ENCODE measurements at regions not wholly inside any gene's neighbourhood (a gene's known extent, or its start where the extent isn't known, plus 50 kb on each side); places are given as distances from the start of the nearest gene placed in this dataset.

DNA sequence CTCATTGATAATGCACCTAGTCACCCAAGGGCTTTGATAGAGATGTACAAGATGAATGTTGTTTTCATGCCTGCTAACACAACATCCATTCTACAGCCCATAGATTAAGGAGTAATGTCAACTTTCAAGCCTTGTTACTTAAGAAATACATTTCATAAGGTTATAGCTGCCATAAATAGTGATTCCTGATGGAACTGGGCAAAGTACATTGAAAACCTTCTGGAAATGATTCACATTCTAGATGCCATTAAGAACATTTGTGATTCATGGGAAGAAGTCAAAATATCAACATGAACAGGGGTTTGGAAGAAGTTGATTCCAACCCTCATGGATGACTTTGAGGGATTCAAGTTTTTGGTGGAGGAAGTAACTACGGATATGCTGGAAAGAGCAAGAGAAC lies 135.2 kb downstream of the TLE3 start:
- DNase-seq = no peak

DNA sequence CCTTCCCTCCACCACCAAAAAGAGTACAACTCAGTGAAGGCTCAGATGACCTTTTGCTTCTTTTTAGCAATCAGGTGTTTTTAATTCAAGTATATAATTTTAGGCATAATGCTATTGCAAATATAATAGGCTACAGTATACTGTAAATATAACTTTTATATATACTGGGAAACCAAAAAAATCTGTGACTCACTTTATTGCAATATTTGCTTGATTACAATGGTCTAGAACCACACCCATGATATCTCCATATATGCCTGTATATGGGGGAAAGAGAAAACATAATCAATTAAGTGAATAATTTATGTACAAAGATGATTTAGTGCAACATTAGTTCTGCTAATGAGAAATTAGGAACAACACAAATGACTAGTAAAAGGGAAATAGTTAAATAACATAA lies 134.3 kb downstream of the TLE3 start:
- no peak for DNase-seq

DNA sequence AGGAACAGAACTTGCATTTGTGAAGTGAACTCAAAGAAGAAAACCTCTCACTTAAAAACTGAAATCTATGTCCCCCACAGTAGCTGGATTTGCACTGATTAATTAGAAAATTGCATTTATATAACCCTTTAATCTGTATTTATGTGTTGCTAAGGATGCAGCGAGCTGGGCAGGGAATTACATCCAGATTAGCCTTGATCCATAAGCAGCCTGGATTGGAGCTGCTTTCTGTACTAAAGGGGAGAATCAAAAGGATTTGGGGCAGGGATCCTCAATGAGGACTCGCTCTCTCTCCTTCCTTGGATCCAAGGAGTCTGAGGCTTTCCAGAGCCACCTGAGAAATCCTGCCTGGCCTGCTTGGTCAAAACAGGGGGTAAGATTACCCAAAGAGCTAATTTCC lies 125.9 kb downstream of the TLE3 start:
- no peak for DNase-seq

- no peak for DNase-seq
These were observed 125.3 kb downstream of the TLE3 start for GRCh38 chr15:69972436-69972835.

GRCh38 chr15:69973102-69973714 lies 124.5 kb downstream of the TLE3 start:
- no peak for DNase-seq

DNA sequence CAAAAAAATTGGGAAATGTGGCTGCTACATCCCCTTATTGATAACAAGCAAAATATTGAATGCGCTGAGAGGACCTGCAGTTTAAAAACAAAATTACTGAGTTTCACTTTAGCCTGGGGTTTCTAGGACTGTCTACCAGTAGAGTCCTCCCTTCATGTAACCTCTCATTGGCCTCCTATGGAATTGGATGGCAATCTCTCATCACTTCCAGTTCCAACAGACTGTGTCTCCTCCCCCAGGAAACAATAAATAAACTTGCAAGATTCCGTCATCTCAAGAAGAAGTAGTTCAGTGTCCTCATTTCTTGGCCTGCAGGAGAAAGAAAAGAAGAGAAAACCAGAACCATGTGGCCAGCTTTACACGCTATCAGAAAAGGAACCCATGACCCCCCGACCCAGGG lies 123.8 kb downstream of the TLE3 start:
- DNase-seq = no peak

- DNase-seq = no peak
These were observed 123.4 kb downstream of the TLE3 start for GRCh38 chr15:69974321-69974720.

GRCh38 chr15:69976366-69976994 lies 121.2 kb downstream of the TLE3 start:
- no peak for DNase-seq

- DNase-seq = no peak
These were observed 119.1 kb downstream of the TLE3 start for GRCh38 chr15:69978603-69979002.

DNA sequence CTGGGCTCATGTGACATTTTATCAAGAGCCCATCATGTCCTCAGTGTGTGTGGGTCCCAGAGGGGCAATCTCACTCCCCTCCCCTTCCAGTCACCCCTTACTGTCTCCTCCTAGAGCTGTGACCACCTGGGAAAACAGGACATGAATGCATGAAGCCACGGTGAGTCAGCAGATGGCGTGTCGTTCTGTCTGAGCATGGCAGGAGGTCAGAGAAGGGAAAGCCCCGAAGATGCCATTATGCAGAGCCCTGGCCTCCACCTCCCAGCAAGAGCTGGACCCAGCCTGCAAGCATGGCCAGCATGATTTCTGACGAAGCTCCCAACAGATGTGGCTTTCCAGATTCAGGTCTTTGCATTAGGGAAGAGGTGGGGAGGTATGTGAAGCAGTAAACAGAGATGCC lies 118.5 kb downstream of the TLE3 start:
- DNase-seq = no peak

DNA sequence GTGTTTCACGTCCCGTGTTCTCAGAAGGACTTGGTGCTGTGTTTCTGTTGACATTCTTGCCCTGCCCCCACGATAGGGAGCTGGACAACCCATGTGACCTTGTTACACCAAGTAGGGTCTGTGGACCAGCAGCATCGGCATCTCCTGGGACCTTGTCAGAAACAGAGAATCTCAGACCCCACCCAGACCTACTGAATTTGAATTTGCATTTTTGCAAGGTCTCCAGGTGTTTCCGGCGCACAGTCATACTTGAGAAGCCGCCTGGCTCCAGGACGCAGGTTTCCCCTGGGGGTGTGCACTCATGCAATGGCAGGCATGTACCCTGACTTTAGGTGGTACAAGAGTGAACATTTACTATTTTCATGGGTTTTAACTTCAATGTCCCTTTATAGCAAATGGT lies 117.9 kb downstream of the TLE3 start:
- DNase-seq = no peak

DNA sequence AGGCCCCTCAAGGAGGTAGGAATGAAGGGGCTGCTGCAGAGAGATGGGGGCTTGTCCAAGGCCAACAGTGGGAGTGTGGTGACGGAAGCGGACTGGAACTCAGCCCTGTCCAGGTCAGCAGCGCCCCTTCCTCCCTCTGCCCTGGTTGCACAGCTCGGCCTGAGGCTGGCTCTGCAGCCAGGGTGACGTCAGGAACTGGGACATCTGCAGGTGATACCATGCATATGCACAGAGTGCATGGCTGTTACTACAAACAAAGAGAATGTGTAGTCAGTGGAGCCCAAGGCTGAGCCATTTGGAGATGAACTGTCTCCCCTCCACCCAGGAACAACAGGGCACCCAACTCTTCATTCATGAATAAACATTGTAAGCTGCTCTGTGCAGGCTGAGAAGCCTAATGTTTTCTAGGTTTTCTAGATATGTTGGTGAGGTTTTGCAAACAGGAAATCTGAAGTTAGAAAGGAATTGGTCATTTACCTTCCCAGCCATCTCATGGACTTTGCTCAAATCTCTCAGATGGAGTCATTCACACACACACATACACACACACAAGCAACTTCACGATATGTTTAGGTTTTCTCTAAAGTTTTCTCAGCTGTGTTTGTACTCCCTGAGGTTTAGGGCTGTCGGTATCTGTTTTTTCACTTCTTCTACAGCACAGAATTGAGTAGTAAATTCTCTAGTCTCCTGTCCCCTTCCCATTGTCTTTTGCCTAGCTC lies 117.2 kb downstream of the TLE3 start:
- DNase-seq = no peak

DNA sequence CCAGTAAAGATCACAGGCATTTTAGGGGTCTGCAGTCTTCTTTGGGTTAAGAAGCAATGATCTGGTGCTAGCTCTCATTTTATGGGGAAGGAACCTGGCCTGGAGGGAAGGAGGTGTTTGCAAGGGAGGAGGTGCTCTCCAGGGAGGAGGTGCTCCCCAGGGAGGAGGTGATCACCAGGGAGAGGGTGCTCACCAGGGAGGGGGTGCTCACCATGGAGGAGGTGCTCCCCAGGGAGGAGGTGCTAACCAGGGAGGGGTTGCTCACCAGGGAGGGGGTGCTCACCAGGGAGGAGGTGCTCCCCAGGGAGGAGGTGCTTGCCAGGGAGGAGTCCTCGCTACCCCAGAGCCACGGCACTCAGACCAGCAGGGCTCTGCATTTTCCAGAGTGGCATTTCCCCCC lies 115.7 kb downstream of the TLE3 start:
- DNase-seq = no peak

- no peak for DNase-seq
These were observed 113.9 kb downstream of the TLE3 start for GRCh38 chr15:69983696-69984265.

DNA sequence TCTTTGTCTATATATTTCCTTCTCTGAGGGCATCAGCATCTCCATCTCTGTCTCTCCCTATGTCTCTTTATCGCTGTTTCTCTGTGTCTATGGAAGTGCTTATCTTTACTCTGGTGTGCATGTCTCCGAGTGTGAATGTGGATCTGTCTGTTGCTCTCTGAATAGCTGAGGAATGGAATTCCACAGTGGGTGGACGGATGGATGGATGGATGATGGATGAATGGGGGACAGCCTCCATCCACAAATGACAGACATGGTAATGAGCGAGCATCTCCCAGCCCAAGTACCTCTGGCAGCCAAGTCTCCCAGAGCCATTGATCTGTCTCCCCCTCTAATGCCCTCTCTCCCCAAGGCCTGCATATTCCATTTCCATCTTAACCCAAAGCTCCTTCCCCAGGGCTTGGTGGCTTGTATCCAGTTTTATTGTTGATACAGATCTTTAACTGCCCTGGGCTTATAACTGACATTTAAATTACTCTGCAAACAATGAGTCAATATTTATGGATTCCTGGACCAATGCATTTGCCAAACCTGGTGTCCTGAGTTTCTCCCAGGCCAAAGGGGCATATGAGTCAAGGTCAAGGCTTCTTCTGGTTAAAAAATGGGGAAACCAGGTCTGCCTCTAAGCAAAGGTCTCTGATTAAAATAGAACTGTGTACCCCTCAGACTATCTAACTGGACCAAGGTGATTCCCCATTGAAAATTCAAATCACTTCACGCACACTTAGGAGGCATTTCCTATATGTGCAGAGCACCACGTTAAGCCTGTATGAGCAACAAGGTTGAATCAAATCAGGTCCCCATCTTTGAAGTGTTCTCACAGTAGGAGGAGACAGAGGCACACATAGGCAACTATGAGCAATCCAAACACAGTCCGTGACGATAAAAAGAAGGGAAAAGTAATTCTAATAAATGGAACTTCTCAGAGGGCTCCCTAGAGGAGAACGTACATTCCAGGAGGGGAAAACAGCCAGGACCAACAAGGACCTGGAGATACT lies 109.9 kb downstream of the TLE3 start:
- DNase-seq = no peak

GRCh38 chr15:69988541-69989225 lies 109.0 kb downstream of the TLE3 start:
- no peak for DNase-seq

DNA sequence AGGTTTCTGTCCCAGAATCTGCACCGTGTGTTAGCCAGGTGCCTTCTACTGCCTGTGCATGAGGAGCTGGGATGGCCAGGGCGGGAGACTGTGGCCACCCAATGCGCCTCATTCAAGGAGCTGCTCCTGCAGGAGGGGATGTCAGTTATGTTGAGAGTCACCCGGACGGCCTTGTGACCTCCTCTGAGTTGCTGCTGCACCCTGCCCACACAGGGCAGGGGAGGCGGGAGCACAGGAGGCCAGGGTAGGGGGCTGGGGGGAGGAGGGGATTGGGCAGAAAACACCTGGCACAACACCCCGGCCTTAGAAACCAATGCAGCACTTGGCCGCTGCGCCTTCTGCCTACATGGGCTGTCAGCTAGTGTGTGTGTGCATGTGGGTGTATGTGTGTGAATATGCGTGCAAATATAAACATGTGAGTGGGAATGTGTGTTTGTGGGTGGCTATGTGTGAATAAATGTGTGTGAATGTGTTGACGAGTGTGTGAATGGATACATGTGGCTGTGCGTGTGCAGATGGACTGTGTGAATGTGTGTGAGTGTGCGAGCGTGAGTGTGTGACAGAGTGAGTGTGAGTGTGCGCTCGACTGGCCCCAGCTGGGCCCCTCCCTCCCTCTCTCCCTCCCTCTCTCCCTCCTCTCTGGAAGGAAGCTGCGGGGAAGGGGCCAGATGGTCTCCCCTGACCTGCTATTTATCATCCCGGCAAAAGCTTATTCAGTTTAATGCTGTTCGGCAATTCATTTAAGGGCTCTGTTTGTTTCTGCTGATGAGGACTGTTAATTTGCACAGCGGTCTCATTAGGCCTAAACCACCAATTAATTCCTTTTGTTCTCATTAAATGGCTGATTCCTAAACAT lies 106.9 kb downstream of the TLE3 start:
- DNase-seq = no peak

DNA sequence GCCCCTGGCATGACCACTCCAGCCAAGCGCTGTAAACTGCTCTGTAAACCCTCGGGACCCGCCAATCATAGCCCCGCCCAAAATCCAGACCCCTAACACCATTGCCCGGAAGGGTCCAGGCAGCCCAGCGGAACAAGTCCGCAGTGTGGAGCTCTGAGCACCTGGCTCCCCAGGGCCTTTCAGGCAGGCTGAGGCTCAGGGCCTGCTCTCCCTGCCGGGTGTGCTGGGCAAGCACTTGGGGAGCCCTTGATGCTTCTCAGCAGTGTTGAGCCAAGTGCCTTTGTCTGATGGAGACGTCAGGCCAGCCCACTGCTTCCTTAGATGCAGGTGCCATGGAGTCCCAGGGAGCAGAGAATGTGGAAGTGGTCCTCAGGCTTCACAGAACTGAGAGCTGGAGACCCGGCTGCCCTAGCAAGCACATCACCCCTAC lies 106.2 kb downstream of the TLE3 start:
- DNase-seq = no peak

DNA sequence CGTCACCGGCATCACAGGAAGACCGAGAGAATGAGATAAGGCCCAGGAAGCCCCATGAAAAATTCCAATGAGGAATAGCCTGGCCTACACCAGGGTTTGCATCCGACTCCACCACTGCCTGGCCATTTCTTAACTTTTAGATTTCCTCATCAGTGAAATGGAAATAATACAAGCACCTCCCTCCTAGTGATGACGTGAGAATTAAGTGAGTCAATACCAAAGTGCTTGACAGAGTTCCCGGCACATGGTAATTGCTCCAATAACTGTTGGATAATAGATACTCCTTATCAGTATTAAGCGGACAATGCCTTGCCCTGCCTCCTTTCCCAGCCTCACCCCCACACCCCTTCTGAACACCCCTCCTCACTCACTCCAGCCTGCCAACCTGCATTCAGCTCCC lies 105.4 kb downstream of the TLE3 start:
- no peak for DNase-seq

DNA sequence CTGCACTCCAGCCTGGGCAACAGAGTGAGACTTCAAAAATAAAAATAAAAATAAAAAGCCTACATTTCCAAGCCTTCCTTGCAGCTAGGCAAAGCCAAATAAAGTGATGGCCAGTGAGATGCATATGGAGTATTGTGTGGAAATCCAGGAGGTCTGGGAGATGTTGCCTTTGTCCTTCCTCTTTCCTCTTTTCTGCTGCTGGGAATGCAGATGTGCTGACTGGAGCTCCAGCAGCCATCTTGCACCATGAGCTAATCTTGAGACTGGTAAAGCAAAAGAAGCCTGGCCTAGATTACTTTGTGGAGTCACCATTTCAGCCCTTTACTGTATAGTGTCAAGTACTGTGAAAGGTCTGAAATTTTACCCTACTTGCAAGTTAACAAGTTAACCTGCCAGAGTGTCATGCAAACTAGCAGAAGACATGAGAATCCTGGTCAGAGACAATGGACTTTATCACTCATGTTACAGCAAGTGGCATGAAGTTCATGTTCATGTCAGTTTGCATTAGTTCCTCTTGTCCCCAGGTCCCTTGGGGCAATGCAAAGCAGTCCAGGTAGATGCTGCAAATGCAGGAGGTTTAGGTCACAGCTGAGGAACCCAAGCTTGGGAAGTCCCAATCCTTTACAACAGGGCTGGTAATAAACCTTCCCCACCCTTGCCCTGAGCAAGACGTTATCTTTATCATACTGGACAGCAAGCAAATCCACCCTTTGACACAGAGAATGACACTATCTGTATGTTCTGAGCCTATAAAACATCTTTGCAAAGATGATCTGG lies 103.1 kb downstream of the TLE3 start:
- no peak for DNase-seq
